ENCODE measurements at regions not wholly inside any gene's neighbourhood (a gene's known extent, or its start where the extent isn't known, plus 50 kb on each side); places are given as distances from the start of the nearest gene placed in this dataset.

GRCh38 chr17:68709461-68709860, 108.3 kb upstream of the FAM20A start:
- TF ChIP-seq, protein P1, sequence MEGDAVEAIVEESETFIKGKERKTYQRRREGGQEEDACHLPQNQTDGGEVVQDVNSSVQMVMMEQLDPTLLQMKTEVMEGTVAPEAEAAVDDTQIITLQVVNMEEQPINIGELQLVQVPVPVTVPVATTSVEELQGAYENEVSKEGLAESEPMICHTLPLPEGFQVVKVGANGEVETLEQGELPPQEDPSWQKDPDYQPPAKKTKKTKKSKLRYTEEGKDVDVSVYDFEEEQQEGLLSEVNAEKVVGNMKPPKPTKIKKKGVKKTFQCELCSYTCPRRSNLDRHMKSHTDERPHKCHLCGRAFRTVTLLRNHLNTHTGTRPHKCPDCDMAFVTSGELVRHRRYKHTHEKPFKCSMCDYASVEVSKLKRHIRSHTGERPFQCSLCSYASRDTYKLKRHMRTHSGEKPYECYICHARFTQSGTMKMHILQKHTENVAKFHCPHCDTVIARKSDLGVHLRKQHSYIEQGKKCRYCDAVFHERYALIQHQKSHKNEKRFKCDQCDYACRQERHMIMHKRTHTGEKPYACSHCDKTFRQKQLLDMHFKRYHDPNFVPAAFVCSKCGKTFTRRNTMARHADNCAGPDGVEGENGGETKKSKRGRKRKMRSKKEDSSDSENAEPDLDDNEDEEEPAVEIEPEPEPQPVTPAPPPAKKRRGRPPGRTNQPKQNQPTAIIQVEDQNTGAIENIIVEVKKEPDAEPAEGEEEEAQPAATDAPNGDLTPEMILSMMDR (IDR thresholded peaks at IDR 0.05), result no peak
- no peak for TF ChIP-seq POLR2AphosphoS5 (IDR thresholded peaks at IDR 0.05)
